NCI-H446 (cell line): ENCODE measurements at regions not wholly inside any gene's neighbourhood (a gene's known extent, or its start where the extent isn't known, plus 50 kb on each side); places are given as distances from the start of the nearest gene placed in this dataset.
"Not testable (repeated sequence)": the region's sequence is repeated elsewhere in the genome, so short reads cannot be mapped to it uniquely, and the experiment has no call there.

Source experiments
- DNase-seq, 2 experiments: peaks; one replicate each; lab custom pipeline; 2025; lab: John Stamatoyannopoulos, UW

GRCh38 chr14:28323366-28323765, 443.2 kb upstream of the FOXG1 start:
- no peak for DNase-seq

GRCh38 chr14:28323951-28324741, 442.4 kb upstream of the FOXG1 start:
- DNase-seq = no peak

- no peak for DNase-seq
Observed at GRCh38 chr14:28340816-28341215, 425.8 kb upstream of the FOXG1 start.

- DNase-seq = no peak
Observed at GRCh38 chr14:28344381-28344780, 422.2 kb upstream of the FOXG1 start.

- DNase-seq = no peak
Observed at GRCh38 chr14:28348797-28349196, 417.8 kb upstream of the FOXG1 start.

GRCh38 chr14:28356819-28357218, 409.8 kb upstream of the FOXG1 start:
- no peak for DNase-seq

GRCh38 chr14:28361486-28361885, 405.1 kb upstream of the FOXG1 start:
- no peak for DNase-seq

- no peak for DNase-seq
Observed at GRCh38 chr14:28365510-28365909, 401.1 kb upstream of the FOXG1 start.

- DNase-seq = no peak
Observed at GRCh38 chr14:28373721-28374120, 392.9 kb upstream of the FOXG1 start.

- DNase-seq = peak in 1 of 2 experiments; percentile 38
Observed at GRCh38 chr14:28375295-28375694, 391.3 kb upstream of the FOXG1 start.

GRCh38 chr14:28381656-28382055, 384.9 kb upstream of the FOXG1 start:
- DNase-seq = no peak

GRCh38 chr14:28382444-28383190, 384.0 kb upstream of the FOXG1 start:
- DNase-seq = no peak

GRCh38 chr14:28398506-28398905, 368.1 kb upstream of the FOXG1 start:
- no peak for DNase-seq

GRCh38 chr14:28401705-28402104, 364.9 kb upstream of the FOXG1 start:
- not testable (repeated sequence) for DNase-seq

GRCh38 chr14:28406196-28406595, 360.4 kb upstream of the FOXG1 start:
- peak; percentile 11 to 71 for DNase-seq

GRCh38 chr14:28407031-28407825, 359.4 kb upstream of the FOXG1 start:
- peak in 1 of 2 experiments; percentile 57 for DNase-seq

- no peak for DNase-seq
Observed at GRCh38 chr14:28407996-28408395, 358.6 kb upstream of the FOXG1 start.

- no peak for DNase-seq
Observed at GRCh38 chr14:28412077-28412476, 354.5 kb upstream of the FOXG1 start.

GRCh38 chr14:28426960-28427359, 339.6 kb upstream of the FOXG1 start:
- DNase-seq = no peak

- no peak for DNase-seq
Observed at GRCh38 chr14:28436821-28437220, 329.8 kb upstream of the FOXG1 start.

GRCh38 chr14:28461389-28461788, 305.2 kb upstream of the FOXG1 start:
- DNase-seq = no peak

GRCh38 chr14:28467611-28468010, 299.0 kb upstream of the FOXG1 start:
- no peak for DNase-seq
